B cell (primary cell): ENCODE measurements at regions not wholly inside any gene's neighbourhood (a gene's known extent, or its start where the extent isn't known, plus 50 kb on each side); places are given as distances from the start of the nearest gene placed in this dataset.

Source experiments
- ATAC-seq: fragments of 200-7000 bp; cut with Tn5 transposase; one replicate; pipeline ENCODE4 v1.10.0; 2021; ENCODE audit warnings: low read depth, mild to moderate bottlenecking, moderate number of reproducible peaks, moderate library complexity
- CTCF ChIA-PET: fragments of 350-600 bp; sonication (Branson Sonifier 250); formaldehyde crosslinking; loops from one replicate; lab custom pipeline; 2021; ENCODE audit warnings: antibody characterized with exemption, inconsistent platforms; lab: Charles Lee
- POLR2A ChIA-PET: fragments of 350-600 bp; sonication (Branson Sonifier 250); formaldehyde crosslinking; loops from one replicate; lab custom pipeline; 2021; ENCODE audit warnings: antibody characterized with exemption; lab: Charles Lee
- DNase-seq: peaks from one replicate; pipeline ENCODE4 v3.0.0; 2013
- H2AFZ ChIP-seq: 2 replicates; pipeline ENCODE4 v1.6.1; 2012; ENCODE audit warnings: mild to moderate bottlenecking, low read depth, low read length; ENCODE audit not compliant: insufficient read depth, poor library complexity, severe bottlenecking
- H3K27ac ChIP-seq, 2 donors: 1 replicate in 1 of 2; 2 replicates in 1 of 2; pipeline ENCODE4 v1.5.1; 2012 to 2013; ENCODE audit warnings: low read length in 2 of 2, mild to moderate bottlenecking in 2 of 2, moderate library complexity in 1 of 2
- H3K27me3 ChIP-seq, 4 experiments: fragments of 200-600 bp in 1 of 4; sonication (generic) in 1 of 4; replicated peaks in 1 of 4; 1 replicate in 2 of 4; 2 replicates in 2 of 4; pipeline versions ENCODE4 v1.6.1 to v1.7.0; 2013 to 2016; ENCODE audit warnings: low read length in 3 of 4, mild to moderate bottlenecking in 2 of 4, mixed read lengths in 1 of 4, moderate library complexity in 1 of 4; ENCODE audit not compliant: insufficient read depth in 4 of 4, control insufficient read depth in 3 of 4; ENCODE audit errors: control extremely low read depth in 1 of 4
- H3K36me3 ChIP-seq, 2 experiments: replicated peaks in 1 of 2; 1 replicate in 1 of 2; 2 replicates in 1 of 2; pipeline versions ENCODE4 v1.6.1 to v1.7.1; 2013; ENCODE audit warnings: low read length in 1 of 2; ENCODE audit not compliant: insufficient read depth in 2 of 2, control insufficient read depth in 1 of 2; ENCODE audit errors: control extremely low read depth in 1 of 2, extremely low read depth in 1 of 2
- H3K4me1 ChIP-seq, 2 donors: fragments of 200-600 bp in 1 of 2; sonication (generic) in 1 of 2; 1 replicate in 1 of 2; 2 replicates in 1 of 2; pipeline versions ENCODE4 v1.5.1 to v1.6.1; 2013 to 2017; ENCODE audit warnings: low read length in 2 of 2; ENCODE audit not compliant: control insufficient read depth in 2 of 2, insufficient read depth in 2 of 2
- H3K4me2 ChIP-seq: replicated peaks from 2 replicates; pipeline ENCODE3; 2012; ENCODE audit warnings: mild to moderate bottlenecking, low read depth, low read length; ENCODE audit not compliant: poor library complexity, severe bottlenecking
- H3K4me3 ChIP-seq, 5 experiments: fragments of 200-600 bp in 1 of 5; sonication (generic) in 1 of 5; 1 replicate in 3 of 5; 2 replicates in 2 of 5; pipeline versions ENCODE4 v1.5.1 to v1.7.0; 2011 to 2016; ENCODE audit warnings: low read length in 4 of 5, mild to moderate bottlenecking in 4 of 5, low read depth in 2 of 5, control low read depth in 1 of 5, moderate library complexity in 1 of 5; ENCODE audit not compliant: insufficient read depth in 1 of 5; ENCODE audit errors: control extremely low read depth in 1 of 5, extremely low read depth in 1 of 5
- H3K79me2 ChIP-seq: fragments of 200-600 bp; sonication (generic); one replicate; pipeline ENCODE4 v1.6.0; 2016; ENCODE audit warnings: low read length; ENCODE audit not compliant: control insufficient read depth, insufficient read depth
- H3K9ac ChIP-seq: fragments of 200-600 bp; sonication (generic); 2 replicates; pipeline ENCODE4 v1.6.1; 2017; ENCODE audit warnings: mild to moderate bottlenecking, low read length, moderate library complexity
- H3K9me3 ChIP-seq, 3 donors: one replicate each; pipeline versions ENCODE4 v1.6.1 to v1.7.1; 2013; ENCODE audit warnings: low read length in 2 of 3; ENCODE audit not compliant: control insufficient read depth in 2 of 3, insufficient read depth in 1 of 3; ENCODE audit errors: control extremely low read depth in 1 of 3
- H4K20me1 ChIP-seq: 2 replicates; pipeline ENCODE4 v1.6.0; 2012; ENCODE audit warnings: mild to moderate bottlenecking, low read length; ENCODE audit not compliant: insufficient read depth, control insufficient read depth, poor library complexity, severe bottlenecking
- H3K27ac Mint-ChIP-seq: one replicate; pipeline ENCODE4 v1.8.0; 2021; ENCODE audit warnings: mixed read lengths
- H3K27me3 Mint-ChIP-seq: one replicate; pipeline ENCODE4 v1.8.0; 2021; ENCODE audit warnings: mixed read lengths
- H3K4me1 Mint-ChIP-seq: one replicate; pipeline ENCODE4 v1.8.0; 2021; ENCODE audit warnings: mixed read lengths
- H3K4me3 Mint-ChIP-seq: one replicate; pipeline ENCODE4 v1.8.0; 2021; ENCODE audit warnings: mixed read lengths
- H3K9me3 Mint-ChIP-seq: one replicate; pipeline ENCODE4 v1.8.0; 2022; ENCODE audit warnings: mixed read lengths; ENCODE audit not compliant: insufficient read depth
- EZH2 ChIP-seq: IDR thresholded peaks from 2 replicates; pipeline ENCODE4 v1.6.1; 2012; ENCODE audit warnings: borderline replicate concordance, low read depth, mild to moderate bottlenecking, moderate library complexity, low read length; ENCODE audit not compliant: insufficient read depth, poor library complexity, severe bottlenecking
- intact Hi-C: fragments of 100-400 bp; cut with micrococcal nuclease; formaldehyde crosslinking; loops from one replicate; pipeline ENCODE4 v1.10.0; 2022
- TF ChIP-seq, protein P1 (sequence below): fragments of 200-600 bp; IDR thresholded peaks from one replicate; pipeline ENCODE4 v1.8.0; 2022; ENCODE audit warnings: antibody characterized with exemption, mild to moderate bottlenecking

DNA sequence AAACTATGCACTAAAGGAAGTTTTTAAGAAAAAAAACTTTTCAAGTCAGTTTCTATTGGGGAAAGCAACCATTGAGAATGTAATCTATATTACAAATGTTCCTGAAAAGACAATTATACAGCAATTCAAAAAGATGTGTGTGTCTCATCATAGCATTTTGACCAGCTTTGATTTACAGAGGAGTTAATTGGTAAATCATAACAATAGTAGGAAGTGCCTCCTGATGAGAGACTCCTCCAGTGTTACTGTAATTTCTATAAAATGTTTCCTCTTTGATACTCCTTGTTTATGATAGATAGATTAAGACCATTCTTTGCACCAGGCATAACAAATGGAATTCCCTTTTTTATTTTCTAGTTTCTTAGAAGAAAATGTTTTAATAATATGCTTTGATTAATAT, 249.9 kb downstream of the CALCRL start:
- Histone ChIP-seq H3K79me2 (no peaks in the 10 kb centered on the region), H3K4me1 (no peaks in the 10 kb centered on the region), H3K27me3 (no peaks in the 10 kb centered on the region), H3K27ac (no peak overlapping the region), H3K9ac (no peak overlapping the region), H2AFZ (no peak overlapping the region), H3K4me3 (no peak overlapping the region), H3K4me2 (no peak overlapping the region), H4K20me1 (no peaks in the 10 kb centered on the region), H3K36me3 (no peaks in the 10 kb centered on the region), H3K9me3 (no peaks in the 10 kb centered on the region)
- CTCF ChIA-PET, result no interaction called here
- H3K27ac Mint-ChIP-seq, result no peak overlapping the region
- no peak for DNase-seq
- no peaks in the 10 kb centered on the region for H3K9me3 Mint-ChIP-seq
- no peaks in the 10 kb centered on the region for H3K27me3 Mint-ChIP-seq
- no peak overlapping the region for H3K4me3 Mint-ChIP-seq
- ATAC-seq, result no peak
- TF ChIP-seq, protein P1, sequence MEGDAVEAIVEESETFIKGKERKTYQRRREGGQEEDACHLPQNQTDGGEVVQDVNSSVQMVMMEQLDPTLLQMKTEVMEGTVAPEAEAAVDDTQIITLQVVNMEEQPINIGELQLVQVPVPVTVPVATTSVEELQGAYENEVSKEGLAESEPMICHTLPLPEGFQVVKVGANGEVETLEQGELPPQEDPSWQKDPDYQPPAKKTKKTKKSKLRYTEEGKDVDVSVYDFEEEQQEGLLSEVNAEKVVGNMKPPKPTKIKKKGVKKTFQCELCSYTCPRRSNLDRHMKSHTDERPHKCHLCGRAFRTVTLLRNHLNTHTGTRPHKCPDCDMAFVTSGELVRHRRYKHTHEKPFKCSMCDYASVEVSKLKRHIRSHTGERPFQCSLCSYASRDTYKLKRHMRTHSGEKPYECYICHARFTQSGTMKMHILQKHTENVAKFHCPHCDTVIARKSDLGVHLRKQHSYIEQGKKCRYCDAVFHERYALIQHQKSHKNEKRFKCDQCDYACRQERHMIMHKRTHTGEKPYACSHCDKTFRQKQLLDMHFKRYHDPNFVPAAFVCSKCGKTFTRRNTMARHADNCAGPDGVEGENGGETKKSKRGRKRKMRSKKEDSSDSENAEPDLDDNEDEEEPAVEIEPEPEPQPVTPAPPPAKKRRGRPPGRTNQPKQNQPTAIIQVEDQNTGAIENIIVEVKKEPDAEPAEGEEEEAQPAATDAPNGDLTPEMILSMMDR, result no peak
- TF ChIP-seq EZH2, result no peak
- intact Hi-C loops, result no loop called here
- POLR2A ChIA-PET, result no interaction called here
- H3K4me1 Mint-ChIP-seq, result no peaks in the 10 kb centered on the region

DNA sequence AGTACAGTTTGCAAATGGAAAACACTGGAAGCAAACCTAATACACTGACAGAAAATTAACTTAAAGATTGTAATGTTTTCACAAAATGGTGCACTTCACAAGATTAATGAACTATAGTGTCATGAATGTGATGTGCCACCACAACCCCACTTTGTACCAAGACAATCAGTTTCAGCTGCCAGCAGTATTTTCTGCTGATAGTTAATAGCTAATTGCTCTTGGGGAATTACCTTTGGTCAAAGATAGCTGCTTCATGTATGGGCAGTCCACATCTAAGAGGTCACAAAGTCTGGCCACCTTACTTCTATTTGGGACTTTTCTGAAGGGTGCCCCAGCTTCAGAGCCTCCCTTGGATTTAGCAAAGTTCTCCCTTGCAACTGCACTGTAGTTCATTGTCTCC, 254.0 kb downstream of the CALCRL start:
- CTCF ChIA-PET, result no interaction called here
- Histone ChIP-seq H3K4me1 (no peaks in the 10 kb centered on the region), H3K27me3 (no peaks in the 10 kb centered on the region), H3K79me2 (no peaks in the 10 kb centered on the region), H3K27ac (no peak overlapping the region), H3K9me3 (no peaks in the 10 kb centered on the region), H3K9ac (no peak overlapping the region), H4K20me1 (no peaks in the 10 kb centered on the region), H3K36me3 (no peaks in the 10 kb centered on the region), H2AFZ (no peak overlapping the region), H3K4me2 (no peak overlapping the region), H3K4me3 (no peak overlapping the region)
- ATAC-seq (no peak), DNase-seq (no peak)
- Mint-ChIP-seq H3K9me3 (no peaks in the 10 kb centered on the region), H3K4me1 (no peaks in the 10 kb centered on the region), H3K27me3 (no peaks in the 10 kb centered on the region), H3K27ac (no peak overlapping the region), H3K4me3 (no peak overlapping the region)
- TF ChIP-seq, protein P1, result no peak
- TF ChIP-seq EZH2, result no peak
- intact Hi-C loops, result no loop called here
- POLR2A ChIA-PET, result no interaction called here
